SU-DHL-6 (cell line): ENCODE measurements at regions not wholly inside any gene's neighbourhood (a gene's known extent, or its start where the extent isn't known, plus 50 kb on each side); places are given as distances from the start of the nearest gene placed in this dataset.
"Not testable (repeated sequence)": the region's sequence is repeated elsewhere in the genome, so short reads cannot be mapped to it uniquely, and the experiment has no call there.

Experiments
- H2AFZ ChIP-seq: fragments of 200-600 bp; sonication (generic); 2 replicates; pipeline ENCODE4 v1.6.1; 2014; ENCODE audit warnings: low read depth, mild to moderate bottlenecking, moderate library complexity, mixed read lengths, antibody characterized with exemption, low read length; ENCODE audit not compliant: severe bottlenecking
- H3F3A ChIP-seq: fragments of 200-600 bp; shearing (Covaris generic); 2 replicates; pipeline ENCODE4 v1.6.0; 2016; ENCODE audit warnings: antibody characterized with exemption, mild to moderate bottlenecking; ENCODE audit not compliant: insufficient read depth
- H3K27ac ChIP-seq: fragments of 200-600 bp; sonication (generic); 2 replicates; pipeline ENCODE4 v1.5.1; 2016; ENCODE audit warnings: low read depth, mild to moderate bottlenecking, low read length, moderate library complexity, mixed read lengths
- H3K27me3 ChIP-seq: fragments of 200-600 bp; sonication (generic), shearing (Covaris generic); 2 replicates; pipeline ENCODE4 v1.6.0; 2014; ENCODE audit warnings: mild to moderate bottlenecking, low read length
- H3K36me3 ChIP-seq: fragments of 200-600 bp; sonication (generic); 2 replicates; pipeline ENCODE4 v1.6.1; 2014; ENCODE audit warnings: mild to moderate bottlenecking, low read length, mixed read lengths
- H3K4me2 ChIP-seq: fragments of 300-600, 200-600 bp; shearing (Covaris generic), sonication (generic); 2 replicates; pipeline ENCODE4 v1.6.0; 2014; ENCODE audit warnings: low read length, low read depth, mild to moderate bottlenecking; ENCODE audit not compliant: poor library complexity, severe bottlenecking
- H3K4me3 ChIP-seq: fragments of 200-600 bp; sonication (generic); 2 replicates; pipeline ENCODE4 v1.5.1; 2014; ENCODE audit warnings: antibody characterized with exemption, low read length, mild to moderate bottlenecking, mixed read lengths; ENCODE audit not compliant: insufficient read depth, poor library complexity, severe bottlenecking
- H3K79me2 ChIP-seq: fragments of 200-600 bp; sonication (generic); 2 replicates; pipeline ENCODE4 v1.6.1; 2014; ENCODE audit warnings: mild to moderate bottlenecking, low read length, moderate library complexity; ENCODE audit not compliant: insufficient read depth
- H3K9ac ChIP-seq: fragments of 200-600 bp; sonication (generic); 2 replicates; pipeline ENCODE4 v1.7.0; 2014; ENCODE audit warnings: mild to moderate bottlenecking, low read length
- H3K9me2 ChIP-seq: fragments of 200-600 bp; sonication (generic); replicated peaks from 2 replicates; pipeline ENCODE4 v1.6.1; 2014; ENCODE audit warnings: low read length; ENCODE audit not compliant: insufficient read depth
- H3K9me3 ChIP-seq: fragments of 200-600 bp; sonication (generic); 2 replicates; pipeline ENCODE4 v1.6.1; 2014; ENCODE audit warnings: low read length, mixed read lengths; ENCODE audit not compliant: insufficient read depth
- H4K20me1 ChIP-seq: fragments of 200-600 bp; sonication (generic); 2 replicates; pipeline ENCODE4 v1.6.1; 2014; ENCODE audit warnings: low read depth, mild to moderate bottlenecking, antibody characterized with exemption, low read length, moderate library complexity, mixed read lengths
- EZH2phosphoT487 ChIP-seq: fragments of 200-600 bp; sonication (generic), shearing (Covaris generic); conservative IDR thresholded peaks from 2 replicates; pipeline ENCODE4 v1.6.1; 2018; ENCODE audit warnings: mild to moderate bottlenecking, antibody characterized with exemption, low read length, moderate library complexity, mixed read lengths
- TF ChIP-seq, protein P1 (sequence below): fragments of 200-600 bp; sonication (generic); IDR thresholded peaks from one replicate; pipeline ENCODE4 v1.5.1; 2017; ENCODE audit warnings: antibody characterized with exemption, mild to moderate bottlenecking, low read length, moderate library complexity; ENCODE audit not compliant: insufficient read depth, poor library complexity, severe bottlenecking

DNA sequence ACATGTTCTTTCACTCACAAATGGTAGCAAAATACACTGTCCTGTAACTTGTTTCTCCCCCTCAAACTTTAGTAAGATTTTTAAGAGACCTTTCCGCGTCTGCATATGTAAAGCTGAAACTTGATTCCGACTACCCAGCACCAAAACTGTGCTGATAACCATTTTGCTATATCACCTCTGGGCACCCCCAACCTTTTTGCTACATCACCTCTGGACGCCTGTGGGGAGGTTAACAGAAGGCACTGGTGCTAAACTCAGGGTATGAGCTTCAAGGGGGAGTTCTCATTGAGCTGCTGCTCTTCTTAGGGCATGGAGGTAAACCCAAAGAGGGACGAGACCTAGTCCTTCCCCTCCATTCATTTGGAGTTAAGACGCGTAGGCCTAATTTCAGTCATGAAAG is 67.6 kb upstream of the NFE2L3 start:
- no peaks in the 10 kb centered on the region for H4K20me1 ChIP-seq
- no peak overlapping the region for H2AFZ ChIP-seq
- TF ChIP-seq, protein P1, sequence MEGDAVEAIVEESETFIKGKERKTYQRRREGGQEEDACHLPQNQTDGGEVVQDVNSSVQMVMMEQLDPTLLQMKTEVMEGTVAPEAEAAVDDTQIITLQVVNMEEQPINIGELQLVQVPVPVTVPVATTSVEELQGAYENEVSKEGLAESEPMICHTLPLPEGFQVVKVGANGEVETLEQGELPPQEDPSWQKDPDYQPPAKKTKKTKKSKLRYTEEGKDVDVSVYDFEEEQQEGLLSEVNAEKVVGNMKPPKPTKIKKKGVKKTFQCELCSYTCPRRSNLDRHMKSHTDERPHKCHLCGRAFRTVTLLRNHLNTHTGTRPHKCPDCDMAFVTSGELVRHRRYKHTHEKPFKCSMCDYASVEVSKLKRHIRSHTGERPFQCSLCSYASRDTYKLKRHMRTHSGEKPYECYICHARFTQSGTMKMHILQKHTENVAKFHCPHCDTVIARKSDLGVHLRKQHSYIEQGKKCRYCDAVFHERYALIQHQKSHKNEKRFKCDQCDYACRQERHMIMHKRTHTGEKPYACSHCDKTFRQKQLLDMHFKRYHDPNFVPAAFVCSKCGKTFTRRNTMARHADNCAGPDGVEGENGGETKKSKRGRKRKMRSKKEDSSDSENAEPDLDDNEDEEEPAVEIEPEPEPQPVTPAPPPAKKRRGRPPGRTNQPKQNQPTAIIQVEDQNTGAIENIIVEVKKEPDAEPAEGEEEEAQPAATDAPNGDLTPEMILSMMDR = no peak
- no peak for TF ChIP-seq EZH2phosphoT487
- H3K27me3 ChIP-seq = no peaks in the 10 kb centered on the region
- H3K27ac ChIP-seq = no peak overlapping the region
- no peak overlapping the region for H3K9ac ChIP-seq
- H3K9me2 ChIP-seq = no peaks in the 10 kb centered on the region
- H3K9me3 ChIP-seq = no peaks in the 10 kb centered on the region
- H3K4me3 ChIP-seq = no peak overlapping the region
- no peaks in the 10 kb centered on the region for H3K79me2 ChIP-seq
- no peaks in the 10 kb centered on the region for H3F3A ChIP-seq
- no peak overlapping the region for H3K4me2 ChIP-seq
- no peaks in the 10 kb centered on the region for H3K36me3 ChIP-seq

DNA sequence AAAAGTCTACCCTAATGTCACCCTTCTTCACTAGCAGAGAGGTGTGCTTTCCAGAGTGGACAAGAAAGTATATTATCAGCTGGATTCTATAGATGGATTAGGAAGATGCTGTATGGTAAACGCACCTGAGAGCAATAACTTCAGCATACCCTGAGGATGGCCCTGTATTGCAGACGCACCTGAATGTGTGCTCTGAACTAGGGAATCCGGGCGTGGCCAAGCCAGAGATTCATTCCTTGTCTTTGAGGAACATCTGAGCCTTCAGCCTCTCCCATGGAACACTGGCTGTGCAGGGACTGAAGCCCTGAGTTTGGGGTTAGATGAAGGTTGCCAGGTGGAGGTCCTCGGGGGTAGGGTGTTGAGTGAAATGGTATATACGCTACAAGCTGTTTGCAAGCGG is 66.2 kb upstream of the NFE2L3 start:
- Histone ChIP-seq H4K20me1 (no peaks in the 10 kb centered on the region), H3K79me2 (no peaks in the 10 kb centered on the region), H3K36me3 (no peaks in the 10 kb centered on the region), H3K27me3 (no peaks in the 10 kb centered on the region), H3K4me3 (no peak overlapping the region), H3K9me3 (no peaks in the 10 kb centered on the region), H3K27ac (no peak overlapping the region), H3K4me2 (no peak overlapping the region), H3K9ac (no peak overlapping the region), H3K9me2 (no peaks in the 10 kb centered on the region), H3F3A (no peaks in the 10 kb centered on the region), H2AFZ (no peak overlapping the region)
- TF ChIP-seq, protein P1 = no peak
- TF ChIP-seq EZH2phosphoT487 = no peak

DNA sequence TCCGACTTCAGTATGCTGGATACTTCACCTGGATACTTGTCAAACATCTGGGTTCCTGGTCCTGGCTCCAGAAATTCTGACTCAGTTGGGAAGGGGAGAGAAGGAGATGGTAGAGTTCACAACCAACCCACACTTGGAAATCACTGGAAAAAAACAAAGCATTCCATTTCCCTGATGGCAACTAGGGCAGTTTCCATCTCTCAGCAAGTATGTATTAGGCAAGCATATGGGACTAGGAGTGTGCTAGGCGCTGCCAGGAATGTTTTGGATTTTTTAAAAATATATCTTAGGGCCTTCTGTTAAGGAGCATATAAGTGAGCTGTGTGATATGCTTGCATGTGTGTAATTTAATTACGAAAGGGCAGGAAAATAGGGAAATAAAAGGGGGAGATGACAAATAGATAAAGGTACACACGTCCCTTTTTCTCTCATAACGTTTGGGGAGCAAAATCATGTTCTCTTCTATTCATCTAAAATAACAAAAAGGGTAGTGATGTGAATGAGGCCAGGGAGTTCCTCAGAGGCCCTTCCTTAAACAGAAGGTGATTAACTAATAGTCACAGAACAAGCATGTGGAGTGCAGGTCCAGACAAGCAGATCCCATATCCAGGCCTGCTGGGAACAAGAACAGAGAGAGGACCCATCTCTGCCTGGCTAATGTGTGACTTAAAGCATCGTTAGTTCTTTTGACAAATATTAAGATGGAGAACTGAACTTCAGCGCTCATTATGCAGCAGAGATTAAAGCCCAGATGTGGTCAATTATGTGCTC is 64.5 kb upstream of the NFE2L3 start:
- no peak overlapping the region for H2AFZ ChIP-seq
- H3K36me3 ChIP-seq = no peaks in the 10 kb centered on the region
- no peaks in the 10 kb centered on the region for H3F3A ChIP-seq
- no peaks in the 10 kb centered on the region for H3K9me3 ChIP-seq
- no peak overlapping the region for H3K27ac ChIP-seq
- no peak overlapping the region for H3K9ac ChIP-seq
- no peaks in the 10 kb centered on the region for H3K9me2 ChIP-seq
- TF ChIP-seq, protein P1 = no peak
- no peak for TF ChIP-seq EZH2phosphoT487
- no peaks in the 10 kb centered on the region for H3K27me3 ChIP-seq
- no peaks in the 10 kb centered on the region for H4K20me1 ChIP-seq
- no peak overlapping the region for H3K4me3 ChIP-seq
- H3K4me2 ChIP-seq = no peak overlapping the region
- H3K79me2 ChIP-seq = no peaks in the 10 kb centered on the region

GRCh38 chr7:26089469-26089868 is 62.5 kb upstream of the NFE2L3 start:
- H3K79me2 ChIP-seq, H3K4me2 ChIP-seq, H3K9ac ChIP-seq, H3K27ac ChIP-seq, H3K27me3 ChIP-seq, H4K20me1 ChIP-seq, H3K4me3 ChIP-seq, H3K9me2 ChIP-seq, H3F3A ChIP-seq, H3K36me3 ChIP-seq, H3K9me3 ChIP-seq: not testable (repeated sequence)
- peak overlapping the region; percentile 52 for H2AFZ ChIP-seq
